OCI-LY3 (cell line): ENCODE measurements at regions not wholly inside any gene's neighbourhood (a gene's known extent, or its start where the extent isn't known, plus 50 kb on each side); places are given as distances from the start of the nearest gene placed in this dataset.

ENCODE experiments used
- H2AFZ ChIP-seq: fragments of 200-600, 300-600 bp; shearing (Covaris generic); 2 replicates; pipeline ENCODE4 v1.6.0; 2014; ENCODE audit warnings: antibody characterized with exemption, low read depth, low read length
- H3K27ac ChIP-seq: fragments of 200-600, 300-600 bp; sonication (generic); 2 replicates; pipeline ENCODE4 v1.5.1; 2014; ENCODE audit warnings: mild to moderate bottlenecking, low read length, moderate library complexity, mixed read lengths
- H3K27me3 ChIP-seq: fragments of 200-600, 300-600 bp; sonication (generic); 2 replicates; pipeline ENCODE4 v1.6.1; 2014; ENCODE audit warnings: low read depth, low read length, mixed read lengths
- H3K36me3 ChIP-seq: fragments of 200-600, 300-600 bp; sonication (generic); replicated peaks from 2 replicates; pipeline ENCODE3; 2014; ENCODE audit warnings: low read depth, low read length, mixed read lengths
- H3K4me1 ChIP-seq: fragments of 300-600, 200-600 bp; sonication (generic); 2 replicates; pipeline ENCODE4 v1.6.1; 2014; ENCODE audit warnings: low read length, mixed read lengths
- H3K4me2 ChIP-seq: fragments of 200-600, 300-600 bp; sonication (generic); 2 replicates; pipeline ENCODE4 v1.6.1; 2014; ENCODE audit warnings: low read length, mixed read lengths
- H3K4me3 ChIP-seq: fragments of 300-600, 200-600 bp; sonication (generic); 2 replicates; pipeline ENCODE4 v1.5.1; 2014; ENCODE audit warnings: antibody characterized with exemption, mild to moderate bottlenecking, low read length, moderate library complexity
- H3K79me2 ChIP-seq: fragments of 300-600, 200-600 bp; shearing (Covaris generic); 2 replicates; pipeline ENCODE4 v1.6.1; 2014; ENCODE audit warnings: mild to moderate bottlenecking, low read length, mixed read lengths
- H3K9ac ChIP-seq: fragments of 300-600, 200-600 bp; shearing (Covaris generic); 2 replicates; pipeline ENCODE4 v1.6.0; 2014; ENCODE audit warnings: mild to moderate bottlenecking, low read length, moderate library complexity
- H3K9me3 ChIP-seq: fragments of 200-600, 300-600 bp; shearing (Covaris generic); 2 replicates; pipeline ENCODE4 v1.6.1; 2014; ENCODE audit warnings: low read length, mixed read lengths; ENCODE audit not compliant: insufficient read depth
- H4K20me1 ChIP-seq: fragments of 200-600, 300-600 bp; sonication (generic); 2 replicates; pipeline ENCODE4 v1.6.1; 2016; ENCODE audit warnings: low read length, mixed read lengths; ENCODE audit not compliant: insufficient read depth
- EZH2phosphoT487 ChIP-seq: fragments of 200-600 bp; shearing (Covaris generic); IDR thresholded peaks from 2 replicates; pipeline ENCODE4 v1.6.1; 2018; ENCODE audit warnings: antibody characterized with exemption, mixed run types, low read depth
- TF ChIP-seq, protein P1 (sequence below): fragments of 200-600, 300-600 bp; sonication (generic); IDR thresholded peaks from 2 replicates; pipeline ENCODE4 v1.5.1; 2014; ENCODE audit warnings: antibody characterized with exemption, low read length, low read depth

DNA sequence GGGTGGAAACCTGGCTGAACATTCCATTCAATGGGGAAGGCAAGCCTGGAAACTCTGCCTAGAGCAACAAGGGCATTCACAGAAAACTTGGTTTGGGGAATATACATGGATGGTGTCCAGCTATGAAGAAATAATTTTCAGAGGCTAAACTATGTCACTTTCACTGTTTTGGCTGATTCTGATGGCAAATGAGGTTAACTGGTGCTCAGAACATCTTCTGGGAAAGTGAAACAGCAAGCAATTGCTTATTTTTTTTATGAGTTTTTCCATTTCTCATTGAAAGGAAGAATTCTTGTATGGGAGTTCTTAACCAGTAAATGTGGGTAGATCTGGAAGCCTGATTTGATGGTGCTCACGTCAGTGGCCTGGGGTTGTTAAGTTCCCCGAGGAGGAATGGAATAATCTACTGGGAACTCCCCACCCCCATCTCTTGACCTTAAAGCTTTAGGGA lies 132.8 kb upstream of the BTG1 start:
- Histone ChIP-seq H3K4me1 (peaks cover 5% of the 10 kb centered on the region), H3K36me3 (no peaks in the 10 kb centered on the region), H3K9me3 (no peaks in the 10 kb centered on the region), H3K27me3 (no peaks in the 10 kb centered on the region), H3K9ac (no peak overlapping the region), H3K4me3 (no peak overlapping the region), H4K20me1 (no peaks in the 10 kb centered on the region), H3K79me2 (no peaks in the 10 kb centered on the region), H3K4me2 (no peak overlapping the region), H3K27ac (no peak overlapping the region), H2AFZ (no peak overlapping the region)
- no peak for TF ChIP-seq EZH2phosphoT487
- TF ChIP-seq, protein P1, sequence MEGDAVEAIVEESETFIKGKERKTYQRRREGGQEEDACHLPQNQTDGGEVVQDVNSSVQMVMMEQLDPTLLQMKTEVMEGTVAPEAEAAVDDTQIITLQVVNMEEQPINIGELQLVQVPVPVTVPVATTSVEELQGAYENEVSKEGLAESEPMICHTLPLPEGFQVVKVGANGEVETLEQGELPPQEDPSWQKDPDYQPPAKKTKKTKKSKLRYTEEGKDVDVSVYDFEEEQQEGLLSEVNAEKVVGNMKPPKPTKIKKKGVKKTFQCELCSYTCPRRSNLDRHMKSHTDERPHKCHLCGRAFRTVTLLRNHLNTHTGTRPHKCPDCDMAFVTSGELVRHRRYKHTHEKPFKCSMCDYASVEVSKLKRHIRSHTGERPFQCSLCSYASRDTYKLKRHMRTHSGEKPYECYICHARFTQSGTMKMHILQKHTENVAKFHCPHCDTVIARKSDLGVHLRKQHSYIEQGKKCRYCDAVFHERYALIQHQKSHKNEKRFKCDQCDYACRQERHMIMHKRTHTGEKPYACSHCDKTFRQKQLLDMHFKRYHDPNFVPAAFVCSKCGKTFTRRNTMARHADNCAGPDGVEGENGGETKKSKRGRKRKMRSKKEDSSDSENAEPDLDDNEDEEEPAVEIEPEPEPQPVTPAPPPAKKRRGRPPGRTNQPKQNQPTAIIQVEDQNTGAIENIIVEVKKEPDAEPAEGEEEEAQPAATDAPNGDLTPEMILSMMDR, result no peak

DNA sequence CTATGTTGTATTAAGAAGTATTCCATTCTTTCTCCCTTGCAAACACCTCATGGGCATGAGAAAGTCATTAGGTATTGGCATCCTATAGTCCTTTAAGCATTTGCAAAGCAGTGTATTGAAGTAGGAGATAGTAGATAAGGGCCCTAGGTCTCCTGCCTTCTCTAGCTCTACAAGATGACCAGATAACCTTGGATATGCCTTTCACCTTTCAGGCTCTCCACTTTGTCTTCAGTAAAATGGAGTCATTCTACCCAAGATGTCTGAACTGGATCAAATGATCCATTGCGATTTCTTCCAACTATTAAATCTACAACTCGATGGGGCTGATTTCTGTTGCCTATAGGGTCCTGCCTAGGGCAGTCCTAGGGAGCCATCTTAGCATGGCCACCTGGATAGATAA lies 132.1 kb upstream of the BTG1 start:
- no peak overlapping the region for H3K9ac ChIP-seq
- peaks cover 5% of the 10 kb centered on the region for H3K4me1 ChIP-seq
- TF ChIP-seq, protein P1, result no peak
- TF ChIP-seq EZH2phosphoT487, result no peak
- no peak overlapping the region for H3K4me3 ChIP-seq
- no peak overlapping the region for H3K27ac ChIP-seq
- no peak overlapping the region for H2AFZ ChIP-seq
- no peaks in the 10 kb centered on the region for H3K79me2 ChIP-seq
- no peaks in the 10 kb centered on the region for H3K9me3 ChIP-seq
- no peaks in the 10 kb centered on the region for H3K27me3 ChIP-seq
- H3K36me3 ChIP-seq, result no peaks in the 10 kb centered on the region
- no peak overlapping the region for H3K4me2 ChIP-seq
- no peaks in the 10 kb centered on the region for H4K20me1 ChIP-seq

DNA sequence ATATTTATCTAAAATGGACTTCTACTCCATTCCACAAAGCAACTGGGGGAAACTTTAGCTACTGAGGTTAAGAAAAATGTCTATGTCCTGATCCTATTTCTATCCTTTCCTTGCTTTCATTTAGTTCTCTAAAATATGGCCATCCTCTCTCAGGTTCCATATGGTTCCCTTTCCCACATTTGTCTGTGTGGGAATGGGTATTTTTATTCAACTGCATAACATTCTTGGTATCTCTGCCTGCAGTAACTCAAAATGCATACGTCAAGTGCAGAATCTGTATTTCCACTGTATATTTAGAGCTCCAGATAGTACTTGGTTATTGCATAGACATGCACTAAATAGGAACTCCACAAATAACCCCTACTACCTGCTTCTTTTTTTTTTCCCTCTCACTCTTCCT lies 130.6 kb upstream of the BTG1 start:
- TF ChIP-seq, protein P1, result no peak
- no peak for TF ChIP-seq EZH2phosphoT487
- Histone ChIP-seq H2AFZ (no peak overlapping the region), H3K79me2 (no peaks in the 10 kb centered on the region), H3K4me3 (no peak overlapping the region), H3K4me2 (no peak overlapping the region), H3K9ac (no peak overlapping the region), H4K20me1 (no peaks in the 10 kb centered on the region), H3K9me3 (no peaks in the 10 kb centered on the region), H3K27me3 (no peaks in the 10 kb centered on the region), H3K36me3 (no peaks in the 10 kb centered on the region), H3K27ac (no peak overlapping the region), H3K4me1 (peaks cover 5% of the 10 kb centered on the region)

DNA sequence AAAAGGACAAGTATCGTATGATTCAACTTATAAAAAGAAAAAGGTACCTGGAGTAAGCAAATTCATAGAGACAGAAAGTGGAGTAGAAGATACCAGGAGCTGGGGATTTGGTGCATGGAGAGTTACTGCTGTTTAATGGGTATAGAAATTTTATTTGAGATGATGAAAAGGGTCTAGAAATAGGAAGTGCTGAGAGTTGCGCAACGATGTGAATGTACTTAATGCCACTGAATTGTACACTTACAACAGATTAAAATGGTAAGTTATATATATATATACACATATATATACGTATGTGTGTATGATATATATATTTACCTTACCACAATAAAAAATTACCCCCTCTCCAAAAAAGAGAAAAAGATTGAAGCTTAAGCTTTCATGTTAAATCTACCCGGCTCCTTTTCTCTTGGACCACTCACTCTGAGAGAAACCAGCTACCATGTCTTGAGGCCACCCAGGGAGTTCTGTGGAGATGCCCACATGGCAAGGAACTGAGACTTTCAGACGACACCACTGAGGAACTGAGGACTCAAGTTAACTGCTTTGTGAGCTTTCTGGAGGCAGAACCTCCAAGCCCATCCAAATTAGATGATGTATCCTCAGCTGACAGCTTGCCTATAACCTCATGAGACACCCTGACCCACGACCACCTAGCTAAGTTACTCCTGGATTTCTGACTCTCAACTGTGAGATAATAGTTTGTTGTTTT lies 130.0 kb upstream of the BTG1 start:
- no peaks in the 10 kb centered on the region for H3K36me3 ChIP-seq
- H3K4me3 ChIP-seq, result no peak overlapping the region
- peaks cover 5% of the 10 kb centered on the region for H3K4me1 ChIP-seq
- no peaks in the 10 kb centered on the region for H3K9me3 ChIP-seq
- no peak overlapping the region for H3K27ac ChIP-seq
- H3K79me2 ChIP-seq, result no peaks in the 10 kb centered on the region
- no peak overlapping the region for H3K9ac ChIP-seq
- H4K20me1 ChIP-seq, result no peaks in the 10 kb centered on the region
- no peak for TF ChIP-seq EZH2phosphoT487
- TF ChIP-seq, protein P1, result no peak
- H3K4me2 ChIP-seq, result peak overlapping the region; percentile 29; the same call in 1 of the 2 replicates
- H3K27me3 ChIP-seq, result no peaks in the 10 kb centered on the region
- H2AFZ ChIP-seq, result no peak overlapping the region
